ENCODE measurements at regions not wholly inside any gene's neighbourhood (a gene's known extent, or its start where the extent isn't known, plus 50 kb on each side); places are given as distances from the start of the nearest gene placed in this dataset.

DNA sequence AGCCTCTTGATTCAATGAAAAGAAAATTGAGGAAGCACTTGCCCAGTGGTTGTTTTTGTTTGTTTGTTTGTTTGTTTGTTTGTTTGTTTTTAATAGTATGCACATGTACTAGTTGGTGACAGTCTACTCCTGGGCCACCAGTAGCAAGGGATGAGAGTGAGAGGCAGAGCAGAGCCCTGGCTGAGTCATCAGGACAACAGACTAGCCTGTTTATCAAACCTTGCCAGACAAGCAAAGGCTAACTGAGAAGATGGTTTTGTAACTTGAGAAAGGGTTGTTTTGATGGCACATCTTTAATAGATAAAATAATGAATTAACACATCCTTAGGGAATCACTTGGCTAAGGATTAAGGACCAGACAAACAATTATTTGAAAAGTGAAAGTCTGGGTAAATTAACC lies 78.1 kb downstream of the INHBA start:
- DNase-seq (ENCODE audit: low spot score), result no peak
- no peaks in the 10 kb centered on the region for H3K27me3 ChIP-seq (ENCODE audit: control insufficient read depth in 4 of 4, insufficient read depth in 4 of 4, low read length in 3 of 4)
- H3K27ac ChIP-seq (ENCODE audit: low read depth in 1 of 2, low read length in 2 of 2), result no peak overlapping the region
- H3K36me3 ChIP-seq (ENCODE audit: control insufficient read depth in 4 of 4, insufficient read depth in 3 of 4, low read depth in 1 of 4, low read length in 3 of 4), result no peaks in the 10 kb centered on the region
- no peaks in the 10 kb centered on the region for H3K4me1 ChIP-seq (ENCODE audit: control insufficient read depth in 4 of 4, insufficient read depth in 4 of 4, low read length in 3 of 4)
- no peaks in the 10 kb centered on the region for H3K9me3 ChIP-seq (ENCODE audit: control insufficient read depth in 4 of 4, low read length in 3 of 4)
- no peak overlapping the region for H3K9ac ChIP-seq (ENCODE audit: low read depth in 1 of 2, low read length in 2 of 2)
- H3K4me3 ChIP-seq (ENCODE audit: low read depth in 1 of 3, low read length in 3 of 3), result no peak overlapping the region
- TF ChIP-seq CTCF (IDR thresholded peaks at IDR 0.05; ENCODE audit: low read depth, low read length, missing input control) (no peak), SP1 (IDR thresholded peaks at IDR 0.05) (no peak), YY1 (IDR thresholded peaks at IDR 0.05) (no peak)

GRCh38 chr7:41621953-41622831 lies 80.7 kb downstream of the INHBA start:
- no peak for DNase-seq (ENCODE audit: low spot score)
- no peaks in the 10 kb centered on the region for H3K36me3 ChIP-seq (ENCODE audit: control insufficient read depth in 4 of 4, insufficient read depth in 3 of 4, low read depth in 1 of 4, low read length in 3 of 4)
- H3K4me1 ChIP-seq (ENCODE audit: control insufficient read depth in 4 of 4, insufficient read depth in 4 of 4, low read length in 3 of 4), result no peaks in the 10 kb centered on the region
- no peak for TF ChIP-seq HNF4G (IDR thresholded peaks at IDR 0.05)
- TF ChIP-seq JUND (IDR thresholded peaks at IDR 0.05), result no peak
- no peak for TF ChIP-seq ATF3 (IDR thresholded peaks at IDR 0.05)
- TF ChIP-seq RXRA (IDR thresholded peaks at IDR 0.05), result no peak
- TF ChIP-seq, protein P1, sequence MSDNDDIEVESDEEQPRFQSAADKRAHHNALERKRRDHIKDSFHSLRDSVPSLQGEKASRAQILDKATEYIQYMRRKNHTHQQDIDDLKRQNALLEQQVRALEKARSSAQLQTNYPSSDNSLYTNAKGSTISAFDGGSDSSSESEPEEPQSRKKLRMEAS (IDR thresholded peaks at IDR 0.05), result no peak
- TF ChIP-seq, protein P2, sequence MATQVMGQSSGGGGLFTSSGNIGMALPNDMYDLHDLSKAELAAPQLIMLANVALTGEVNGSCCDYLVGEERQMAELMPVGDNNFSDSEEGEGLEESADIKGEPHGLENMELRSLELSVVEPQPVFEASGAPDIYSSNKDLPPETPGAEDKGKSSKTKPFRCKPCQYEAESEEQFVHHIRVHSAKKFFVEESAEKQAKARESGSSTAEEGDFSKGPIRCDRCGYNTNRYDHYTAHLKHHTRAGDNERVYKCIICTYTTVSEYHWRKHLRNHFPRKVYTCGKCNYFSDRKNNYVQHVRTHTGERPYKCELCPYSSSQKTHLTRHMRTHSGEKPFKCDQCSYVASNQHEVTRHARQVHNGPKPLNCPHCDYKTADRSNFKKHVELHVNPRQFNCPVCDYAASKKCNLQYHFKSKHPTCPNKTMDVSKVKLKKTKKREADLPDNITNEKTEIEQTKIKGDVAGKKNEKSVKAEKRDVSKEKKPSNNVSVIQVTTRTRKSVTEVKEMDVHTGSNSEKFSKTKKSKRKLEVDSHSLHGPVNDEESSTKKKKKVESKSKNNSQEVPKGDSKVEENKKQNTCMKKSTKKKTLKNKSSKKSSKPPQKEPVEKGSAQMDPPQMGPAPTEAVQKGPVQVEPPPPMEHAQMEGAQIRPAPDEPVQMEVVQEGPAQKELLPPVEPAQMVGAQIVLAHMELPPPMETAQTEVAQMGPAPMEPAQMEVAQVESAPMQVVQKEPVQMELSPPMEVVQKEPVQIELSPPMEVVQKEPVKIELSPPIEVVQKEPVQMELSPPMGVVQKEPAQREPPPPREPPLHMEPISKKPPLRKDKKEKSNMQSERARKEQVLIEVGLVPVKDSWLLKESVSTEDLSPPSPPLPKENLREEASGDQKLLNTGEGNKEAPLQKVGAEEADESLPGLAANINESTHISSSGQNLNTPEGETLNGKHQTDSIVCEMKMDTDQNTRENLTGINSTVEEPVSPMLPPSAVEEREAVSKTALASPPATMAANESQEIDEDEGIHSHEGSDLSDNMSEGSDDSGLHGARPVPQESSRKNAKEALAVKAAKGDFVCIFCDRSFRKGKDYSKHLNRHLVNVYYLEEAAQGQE (IDR thresholded peaks at IDR 0.05), result no peak
- no peak for TF ChIP-seq HNF4A (conservative IDR thresholded peaks at IDR 0.05)
- TF ChIP-seq TAF1 (conservative IDR thresholded peaks at IDR 0.05), result no peak
- TF ChIP-seq, protein P3, sequence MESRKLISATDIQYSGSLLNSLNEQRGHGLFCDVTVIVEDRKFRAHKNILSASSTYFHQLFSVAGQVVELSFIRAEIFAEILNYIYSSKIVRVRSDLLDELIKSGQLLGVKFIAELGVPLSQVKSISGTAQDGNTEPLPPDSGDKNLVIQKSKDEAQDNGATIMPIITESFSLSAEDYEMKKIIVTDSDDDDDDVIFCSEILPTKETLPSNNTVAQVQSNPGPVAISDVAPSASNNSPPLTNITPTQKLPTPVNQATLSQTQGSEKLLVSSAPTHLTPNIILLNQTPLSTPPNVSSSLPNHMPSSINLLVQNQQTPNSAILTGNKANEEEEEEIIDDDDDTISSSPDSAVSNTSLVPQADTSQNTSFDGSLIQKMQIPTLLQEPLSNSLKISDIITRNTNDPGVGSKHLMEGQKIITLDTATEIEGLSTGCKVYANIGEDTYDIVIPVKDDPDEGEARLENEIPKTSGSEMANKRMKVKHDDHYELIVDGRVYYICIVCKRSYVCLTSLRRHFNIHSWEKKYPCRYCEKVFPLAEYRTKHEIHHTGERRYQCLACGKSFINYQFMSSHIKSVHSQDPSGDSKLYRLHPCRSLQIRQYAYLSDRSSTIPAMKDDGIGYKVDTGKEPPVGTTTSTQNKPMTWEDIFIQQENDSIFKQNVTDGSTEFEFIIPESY (IDR thresholded peaks at IDR 0.05), result no peak
- TF ChIP-seq SP1 (IDR thresholded peaks at IDR 0.05), result no peak
- no peak for TF ChIP-seq GABPA (IDR thresholded peaks at IDR 0.05 in 1 of 2, conservative IDR thresholded peaks at IDR 0.05 in 1 of 2)
- no peak for TF ChIP-seq YY1 (IDR thresholded peaks at IDR 0.05)
- no peak for TF ChIP-seq CTCF (IDR thresholded peaks at IDR 0.05; ENCODE audit: low read depth, low read length, missing input control)
- TF ChIP-seq NR2F2 (IDR thresholded peaks at IDR 0.05), result no peak
- no peak for TF ChIP-seq FOXA2 (IDR thresholded peaks at IDR 0.05)
- no peak for TF ChIP-seq EGR1 (IDR thresholded peaks at IDR 0.05; ENCODE audit: low read depth in 2 of 2)
- no peaks in the 10 kb centered on the region for H3K9me3 ChIP-seq (ENCODE audit: control insufficient read depth in 4 of 4, low read length in 3 of 4)
- no peak overlapping the region for H3K9ac ChIP-seq (ENCODE audit: low read depth in 1 of 2, low read length in 2 of 2)
- 90% methylated on average over 7 of the region's 7 CpGs for WGBS
- H3K27ac ChIP-seq (ENCODE audit: low read depth in 1 of 2, low read length in 2 of 2), result no peak overlapping the region
- no peak overlapping the region for H3K4me3 ChIP-seq (ENCODE audit: low read depth in 1 of 3, low read length in 3 of 3)
- H3K27me3 ChIP-seq (ENCODE audit: control insufficient read depth in 4 of 4, insufficient read depth in 4 of 4, low read length in 3 of 4), result no peaks in the 10 kb centered on the region

Measured in liver (tissue), 8 donors.